ENCODE measurements at regions not wholly inside any gene's neighbourhood (a gene's known extent, or its start where the extent isn't known, plus 50 kb on each side); places are given as distances from the start of the nearest gene placed in this dataset.
A peak's percentile ranks its signal among the peaks of the same experiment; 100 is the strongest.

DNA sequence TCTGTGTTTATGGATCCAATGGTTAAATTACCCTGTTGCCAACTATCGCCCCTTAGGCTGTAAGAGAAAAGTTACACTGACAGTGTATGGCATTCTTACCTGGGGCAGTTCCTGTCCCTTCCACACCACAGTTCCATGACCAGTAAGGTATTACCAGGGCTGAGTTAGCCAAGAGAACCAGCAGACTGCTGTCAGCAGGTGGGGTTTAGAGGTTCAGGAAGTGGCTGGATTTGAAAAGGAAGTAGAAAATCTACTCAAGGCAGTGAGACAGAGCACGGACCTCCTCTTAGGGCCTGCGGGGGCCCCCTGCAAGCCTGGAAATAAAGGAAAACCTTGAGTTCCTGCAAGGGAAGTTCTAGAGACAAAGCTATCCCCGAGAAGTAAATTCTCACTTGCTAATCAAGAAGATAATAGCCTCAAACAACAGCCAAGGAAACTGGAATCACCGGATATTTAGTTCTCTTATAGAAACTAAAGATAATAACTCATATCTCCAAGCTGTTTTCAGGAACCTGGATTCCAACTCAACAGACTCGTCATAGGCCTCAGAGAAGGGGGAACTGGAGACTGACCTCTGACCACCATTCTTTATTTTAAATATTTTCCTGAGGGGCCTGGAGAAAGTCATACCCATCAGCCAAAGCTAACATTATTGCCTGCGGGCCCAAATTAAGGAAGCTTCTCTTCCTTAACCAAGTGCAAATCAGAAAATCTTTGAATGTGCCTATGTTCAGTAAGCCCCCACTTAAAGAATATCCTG is 161.7 kb downstream of the ANXA2 start:
- TF ChIP-seq, protein P1, sequence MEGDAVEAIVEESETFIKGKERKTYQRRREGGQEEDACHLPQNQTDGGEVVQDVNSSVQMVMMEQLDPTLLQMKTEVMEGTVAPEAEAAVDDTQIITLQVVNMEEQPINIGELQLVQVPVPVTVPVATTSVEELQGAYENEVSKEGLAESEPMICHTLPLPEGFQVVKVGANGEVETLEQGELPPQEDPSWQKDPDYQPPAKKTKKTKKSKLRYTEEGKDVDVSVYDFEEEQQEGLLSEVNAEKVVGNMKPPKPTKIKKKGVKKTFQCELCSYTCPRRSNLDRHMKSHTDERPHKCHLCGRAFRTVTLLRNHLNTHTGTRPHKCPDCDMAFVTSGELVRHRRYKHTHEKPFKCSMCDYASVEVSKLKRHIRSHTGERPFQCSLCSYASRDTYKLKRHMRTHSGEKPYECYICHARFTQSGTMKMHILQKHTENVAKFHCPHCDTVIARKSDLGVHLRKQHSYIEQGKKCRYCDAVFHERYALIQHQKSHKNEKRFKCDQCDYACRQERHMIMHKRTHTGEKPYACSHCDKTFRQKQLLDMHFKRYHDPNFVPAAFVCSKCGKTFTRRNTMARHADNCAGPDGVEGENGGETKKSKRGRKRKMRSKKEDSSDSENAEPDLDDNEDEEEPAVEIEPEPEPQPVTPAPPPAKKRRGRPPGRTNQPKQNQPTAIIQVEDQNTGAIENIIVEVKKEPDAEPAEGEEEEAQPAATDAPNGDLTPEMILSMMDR (IDR thresholded peaks at IDR 0.05; ENCODE audit: extremely low read depth, low read depth, low read length) = no peak
- no peak for DNase-seq (ENCODE audit: insufficient read length, low spot score, missing footprints)
- Histone ChIP-seq H3K9me3 (ENCODE audit: low read depth, low read length) (no peaks in the 10 kb centered on the region), H3K79me2 (ENCODE audit: insufficient read depth, low read length) (no peaks in the 10 kb centered on the region), H3K36me3 (ENCODE audit: insufficient read depth, low read length) (no peaks in the 10 kb centered on the region), H3K27me3 (ENCODE audit: insufficient read depth, low read length) (peaks cover 3% of the 10 kb centered on the region), H3K4me3 (ENCODE audit: insufficient read depth, low read length) (no peak overlapping the region), H4K20me1 (ENCODE audit: insufficient read depth, low read length) (no peaks in the 10 kb centered on the region), H3K27ac (ENCODE audit: low read depth, low read length) (no peak overlapping the region), H3K4me1 (ENCODE audit: insufficient read depth, low read length) (no peaks in the 10 kb centered on the region), H3K4me2 (ENCODE audit: insufficient read depth, low read length) (no peak overlapping the region), H2AFZ (ENCODE audit: low read length) (no peak overlapping the region)

DNA sequence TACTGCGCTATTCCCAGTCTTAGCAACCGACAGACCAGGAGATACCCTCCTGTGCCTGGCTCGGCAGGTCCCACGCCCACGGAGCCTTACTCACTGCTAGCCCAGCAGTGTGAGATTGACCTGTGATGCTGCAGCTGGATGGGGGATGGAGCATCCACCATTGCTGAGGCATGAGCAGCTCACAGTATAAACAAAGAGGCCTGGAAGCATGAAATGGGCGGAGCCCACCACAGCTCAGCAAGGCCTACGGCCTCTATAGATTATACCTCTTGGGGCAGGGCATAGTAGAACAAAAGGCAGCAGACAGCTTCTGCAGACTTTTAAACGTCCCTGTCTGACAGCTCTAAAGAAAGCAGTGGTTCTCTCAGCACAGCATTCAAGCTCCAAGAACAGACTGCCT is 160.3 kb downstream of the ANXA2 start:
- H2AFZ ChIP-seq (ENCODE audit: low read length) = no peak overlapping the region
- H4K20me1 ChIP-seq (ENCODE audit: insufficient read depth, low read length) = no peaks in the 10 kb centered on the region
- peaks cover 3% of the 10 kb centered on the region for H3K27me3 ChIP-seq (ENCODE audit: insufficient read depth, low read length)
- H3K36me3 ChIP-seq (ENCODE audit: insufficient read depth, low read length) = no peaks in the 10 kb centered on the region
- H3K9me3 ChIP-seq (ENCODE audit: low read depth, low read length) = no peaks in the 10 kb centered on the region
- no peak overlapping the region for H3K27ac ChIP-seq (ENCODE audit: low read depth, low read length)
- no peaks in the 10 kb centered on the region for H3K4me1 ChIP-seq (ENCODE audit: insufficient read depth, low read length)
- no peaks in the 10 kb centered on the region for H3K79me2 ChIP-seq (ENCODE audit: insufficient read depth, low read length)
- TF ChIP-seq, protein P1 (IDR thresholded peaks at IDR 0.05; ENCODE audit: extremely low read depth, low read depth, low read length) = no peak
- DNase-seq (ENCODE audit: insufficient read length, low spot score, missing footprints) = no peak
- H3K4me2 ChIP-seq (ENCODE audit: insufficient read depth, low read length) = no peak overlapping the region
- no peak overlapping the region for H3K4me3 ChIP-seq (ENCODE audit: insufficient read depth, low read length)

DNA sequence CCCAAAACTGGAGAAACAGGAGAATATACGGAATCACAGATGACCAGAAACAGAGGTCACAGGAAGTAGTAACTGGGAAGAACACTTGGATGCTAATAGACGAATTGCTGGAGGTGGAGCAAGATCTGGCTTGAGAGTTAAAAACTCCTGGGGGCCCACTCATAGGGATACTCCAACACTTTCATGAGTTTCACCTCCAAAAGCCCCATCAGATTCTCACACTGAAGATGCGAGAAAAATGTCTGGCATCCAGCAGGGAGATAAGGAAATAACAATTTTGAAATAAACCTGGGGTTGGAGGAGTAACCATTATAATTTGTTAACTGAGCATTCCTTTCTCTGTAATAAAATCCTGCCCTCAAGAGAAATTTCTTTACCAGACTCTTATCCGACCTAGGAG is 154.0 kb downstream of the ANXA2 start:
- peak; percentile 34 for DNase-seq (ENCODE audit: insufficient read length, low spot score, missing footprints)
- Histone ChIP-seq H3K9me3 (ENCODE audit: low read depth, low read length) (no peaks in the 10 kb centered on the region), H3K27me3 (ENCODE audit: insufficient read depth, low read length) (no peaks in the 10 kb centered on the region), H3K4me2 (ENCODE audit: insufficient read depth, low read length) (no peak overlapping the region), H3K79me2 (ENCODE audit: insufficient read depth, low read length) (no peaks in the 10 kb centered on the region), H3K36me3 (ENCODE audit: insufficient read depth, low read length) (no peaks in the 10 kb centered on the region), H4K20me1 (ENCODE audit: insufficient read depth, low read length) (no peaks in the 10 kb centered on the region), H3K4me1 (ENCODE audit: insufficient read depth, low read length) (no peaks in the 10 kb centered on the region), H3K27ac (ENCODE audit: low read depth, low read length) (no peak overlapping the region), H2AFZ (ENCODE audit: low read length) (no peak overlapping the region), H3K4me3 (ENCODE audit: insufficient read depth, low read length) (no peak overlapping the region)
- TF ChIP-seq, protein P1 (IDR thresholded peaks at IDR 0.05; ENCODE audit: extremely low read depth, low read depth, low read length) = no peak

DNA sequence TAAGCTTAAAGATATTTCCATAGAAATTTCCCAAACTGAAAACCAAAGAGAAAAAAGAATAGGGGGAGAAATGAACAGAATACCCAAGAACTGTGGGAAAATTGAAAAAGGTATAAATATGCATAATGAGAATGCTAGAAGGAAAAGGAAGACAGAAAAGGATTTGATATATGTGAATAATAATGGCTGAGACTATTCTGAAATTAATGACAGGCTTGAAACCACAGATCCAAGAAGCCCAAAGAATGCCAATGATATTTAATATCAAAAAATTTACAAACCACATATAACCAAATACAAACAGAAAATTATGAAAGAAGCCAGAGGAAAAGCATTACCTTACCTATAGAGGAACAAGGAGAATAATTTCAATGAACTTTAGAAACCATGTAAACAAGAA is 153.0 kb downstream of the ANXA2 start:
- no peaks in the 10 kb centered on the region for H3K36me3 ChIP-seq (ENCODE audit: insufficient read depth, low read length)
- H3K27ac ChIP-seq (ENCODE audit: low read depth, low read length) = no peak overlapping the region
- H2AFZ ChIP-seq (ENCODE audit: low read length) = no peak overlapping the region
- no peak for DNase-seq (ENCODE audit: insufficient read length, low spot score, missing footprints)
- no peak overlapping the region for H3K4me3 ChIP-seq (ENCODE audit: insufficient read depth, low read length)
- no peaks in the 10 kb centered on the region for H3K9me3 ChIP-seq (ENCODE audit: low read depth, low read length)
- no peaks in the 10 kb centered on the region for H3K4me1 ChIP-seq (ENCODE audit: insufficient read depth, low read length)
- TF ChIP-seq, protein P1 (IDR thresholded peaks at IDR 0.05; ENCODE audit: extremely low read depth, low read depth, low read length) = no peak
- no peaks in the 10 kb centered on the region for H4K20me1 ChIP-seq (ENCODE audit: insufficient read depth, low read length)
- no peaks in the 10 kb centered on the region for H3K27me3 ChIP-seq (ENCODE audit: insufficient read depth, low read length)
- H3K4me2 ChIP-seq (ENCODE audit: insufficient read depth, low read length) = no peak overlapping the region
- no peaks in the 10 kb centered on the region for H3K79me2 ChIP-seq (ENCODE audit: insufficient read depth, low read length)

Data from osteoblast (primary cell).